ENCODE measurements at regions not wholly inside any gene's neighbourhood (a gene's known extent, or its start where the extent isn't known, plus 50 kb on each side); places are given as distances from the start of the nearest gene placed in this dataset.
"Not testable (repeated sequence)": the region's sequence is repeated elsewhere in the genome, so short reads cannot be mapped to it uniquely, and the experiment has no call there.

DNA sequence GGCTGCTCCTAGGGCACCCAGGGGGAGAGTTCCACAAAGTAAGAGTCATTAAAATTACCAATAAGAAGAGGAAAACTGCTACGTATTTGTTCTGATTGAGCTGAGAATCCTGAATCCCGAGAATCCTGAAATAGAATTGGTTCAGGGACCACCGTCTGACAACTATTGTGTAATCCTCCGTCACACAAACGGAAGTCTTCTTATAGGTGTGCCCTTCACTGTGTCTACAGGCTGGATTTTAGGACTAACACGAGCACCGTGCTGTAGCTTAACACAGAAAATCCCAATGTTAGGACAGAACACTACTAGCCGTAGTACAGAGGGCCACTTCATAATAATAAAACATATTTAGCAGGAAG lies 50.6 kb upstream of the RNF182 start:
- no peak for DNase-seq (ENCODE audit: low read depth)

DNA sequence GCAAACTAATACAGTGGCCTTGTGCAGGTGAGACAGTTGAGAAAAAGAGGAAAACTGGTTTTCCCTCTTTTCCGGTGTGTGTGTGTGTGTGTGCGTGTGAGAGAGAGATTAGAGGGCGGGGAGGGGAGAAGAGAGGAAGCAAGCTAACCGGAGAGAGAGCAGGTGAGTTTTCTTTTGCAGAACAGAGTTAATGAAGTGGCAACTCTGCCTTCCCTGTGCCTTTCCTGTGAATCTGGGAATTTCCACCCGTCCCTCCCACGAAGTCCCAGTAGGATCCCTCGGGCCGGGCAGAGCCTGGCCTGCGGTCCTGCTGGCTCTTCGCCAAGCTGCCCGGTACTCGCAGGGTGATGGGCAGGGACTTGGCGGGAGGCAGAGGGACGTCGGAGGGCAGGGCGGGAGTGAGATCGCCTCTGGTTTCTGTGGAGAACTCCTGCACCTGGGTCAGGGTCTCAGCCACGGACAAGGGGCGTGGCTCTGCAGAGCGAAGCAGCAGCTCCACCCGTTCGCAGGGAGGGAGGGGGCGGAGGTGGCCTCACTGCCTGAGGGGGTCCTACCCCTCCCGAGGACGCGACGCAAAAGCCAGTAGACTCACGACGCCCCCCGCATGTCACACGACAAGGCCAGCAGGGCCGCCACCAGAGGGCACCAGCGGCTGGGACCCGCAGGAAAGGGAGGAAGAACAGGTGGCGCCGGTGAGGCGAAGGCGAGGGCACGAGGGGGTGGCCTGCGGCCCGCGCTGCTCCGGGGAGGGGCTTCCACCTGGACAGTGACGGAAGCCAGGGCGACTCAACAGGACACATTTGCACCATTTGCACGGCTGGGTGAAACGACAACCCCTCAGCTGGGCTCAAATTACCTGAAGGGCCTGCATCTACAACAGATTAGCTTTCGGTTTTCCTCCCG lies 51.2 kb upstream of the RNF182 start:
- DNase-seq (ENCODE audit: low read depth), result peak; percentile 56

DNA sequence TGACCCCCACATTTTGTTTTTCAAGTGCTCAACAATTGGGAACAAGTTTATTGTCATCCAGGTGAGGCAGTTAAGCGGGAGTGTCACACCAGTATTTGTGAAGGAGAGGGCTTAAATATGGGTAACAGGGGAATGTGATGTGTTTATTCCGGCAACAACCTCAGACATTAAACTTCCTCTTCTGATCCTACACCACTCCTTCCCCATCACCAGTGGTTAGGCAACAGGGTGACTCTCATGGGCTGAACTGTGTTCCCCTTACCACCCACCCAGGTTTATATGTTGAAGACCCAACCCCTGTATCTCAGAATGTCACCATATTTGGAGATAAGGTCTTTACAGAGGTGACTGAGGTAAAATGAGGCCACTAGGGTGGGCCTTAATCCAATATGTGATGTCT lies 52.1 kb upstream of the RNF182 start:
- DNase-seq (ENCODE audit: low read depth), result no peak

DNA sequence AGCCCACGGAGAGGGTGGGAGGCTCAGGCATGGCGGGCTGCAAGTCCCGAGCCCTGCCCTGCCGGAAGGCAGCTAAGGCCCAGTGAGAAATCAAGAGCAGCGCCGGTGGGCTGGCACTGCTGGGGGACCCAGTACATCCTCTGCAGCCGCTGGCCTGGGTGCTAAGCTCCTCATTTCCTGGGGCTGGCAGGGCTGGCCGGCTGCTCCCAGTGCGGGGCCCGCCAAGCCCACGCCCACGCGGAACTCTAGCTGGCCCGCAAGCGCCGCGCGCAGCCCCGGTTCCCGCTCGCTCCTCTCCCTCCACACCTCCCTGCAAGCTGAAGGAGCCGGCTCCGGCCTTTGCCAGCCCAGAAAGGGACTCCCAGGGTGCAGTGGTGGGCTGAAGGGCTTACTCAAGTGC lies 52.7 kb upstream of the RNF182 start:
- not testable (repeated sequence) for DNase-seq (ENCODE audit: low read depth)

DNA sequence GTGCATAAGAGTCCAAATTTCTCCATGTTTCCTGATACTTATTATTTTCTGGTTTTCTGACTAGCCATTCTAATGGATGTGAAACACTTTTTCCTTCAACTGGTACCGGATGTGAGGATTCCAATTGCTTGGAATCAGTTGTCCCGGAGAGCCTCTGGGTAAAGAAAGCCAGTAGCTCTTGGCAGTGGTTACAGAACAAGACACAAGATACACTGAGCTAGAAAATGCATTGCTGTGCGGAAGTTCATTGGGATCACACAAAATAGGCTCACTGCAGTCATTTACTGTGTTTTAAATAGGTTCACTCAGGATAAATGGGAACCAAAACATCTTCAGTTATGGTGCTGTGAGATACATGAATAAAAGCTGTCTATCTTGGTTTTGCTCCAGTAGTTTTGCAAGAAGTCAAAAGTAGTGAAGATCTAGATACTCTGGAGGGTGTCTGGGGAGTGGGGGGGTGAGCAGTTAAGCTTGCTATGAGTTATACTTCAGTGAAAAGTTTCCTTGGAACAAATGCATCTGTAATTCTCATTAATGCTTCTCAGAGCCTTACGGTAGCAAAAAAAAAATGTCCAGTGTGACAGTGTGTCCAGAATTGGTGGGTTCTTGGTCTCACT lies 54.4 kb upstream of the RNF182 start:
- no peak for DNase-seq (ENCODE audit: low read depth)

DNA sequence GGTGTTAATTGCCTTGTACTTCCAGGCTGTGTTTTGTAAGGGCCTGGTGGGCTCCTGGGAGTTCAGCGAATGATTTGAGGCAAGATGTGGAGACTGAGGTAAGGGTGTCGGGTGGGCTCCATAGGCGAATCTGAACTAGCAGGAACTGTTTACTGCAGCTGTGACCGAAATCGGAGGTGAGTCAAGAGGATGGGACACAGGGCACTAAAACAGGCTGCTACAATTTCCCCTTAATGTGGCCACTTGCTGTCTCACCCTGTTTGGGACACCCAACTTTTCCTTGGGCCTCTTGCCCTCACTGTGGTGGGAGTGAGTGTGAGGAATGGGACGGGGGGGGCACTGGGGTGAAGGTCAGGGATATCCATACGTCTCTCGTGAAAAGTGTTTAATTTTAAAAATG lies 53.9 kb upstream of the MCUR1 start:
- DNase-seq (ENCODE audit: low read depth), result no peak

DNA sequence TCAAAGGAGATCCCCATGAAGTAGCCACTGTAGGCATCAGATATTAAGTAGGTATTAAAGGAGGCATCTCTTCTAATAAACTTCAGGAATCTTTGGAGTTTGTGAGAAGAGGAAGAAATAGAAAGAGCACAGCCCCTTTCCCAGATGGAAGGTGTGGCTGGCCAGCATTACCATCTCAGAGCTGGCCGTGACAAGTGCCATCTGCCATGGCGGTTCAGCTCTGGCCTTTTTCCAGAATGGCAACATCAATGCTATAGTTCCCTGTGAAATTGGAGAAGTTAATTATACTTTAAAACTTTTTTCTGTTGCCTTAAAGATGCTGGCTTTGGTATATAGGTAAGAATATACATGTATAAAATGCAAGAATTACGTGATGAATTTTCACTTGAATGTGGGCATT lies 51.9 kb upstream of the MCUR1 start:
- no peak for DNase-seq (ENCODE audit: low read depth)

DNA sequence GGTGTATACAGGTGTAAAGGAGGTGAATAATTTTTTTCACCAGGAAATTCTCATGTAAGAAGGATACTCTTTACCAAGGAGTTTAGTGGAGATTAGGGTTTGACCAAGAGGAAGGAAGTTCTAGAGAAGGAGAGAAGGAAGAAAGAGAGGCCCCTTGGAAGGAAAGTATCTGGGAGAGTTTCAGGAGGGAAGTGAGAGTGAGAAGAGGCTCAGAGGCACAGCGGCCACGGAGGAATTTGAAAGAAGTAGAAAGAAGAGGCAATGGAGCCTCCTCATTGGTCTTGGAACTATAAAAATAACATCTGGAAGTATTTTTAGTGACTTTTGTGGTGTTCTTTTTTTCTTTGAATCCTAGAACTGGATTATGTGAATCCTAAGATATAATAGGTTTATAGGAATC lies 50.8 kb upstream of the MCUR1 start:
- DNase-seq (ENCODE audit: low read depth), result no peak

DNA sequence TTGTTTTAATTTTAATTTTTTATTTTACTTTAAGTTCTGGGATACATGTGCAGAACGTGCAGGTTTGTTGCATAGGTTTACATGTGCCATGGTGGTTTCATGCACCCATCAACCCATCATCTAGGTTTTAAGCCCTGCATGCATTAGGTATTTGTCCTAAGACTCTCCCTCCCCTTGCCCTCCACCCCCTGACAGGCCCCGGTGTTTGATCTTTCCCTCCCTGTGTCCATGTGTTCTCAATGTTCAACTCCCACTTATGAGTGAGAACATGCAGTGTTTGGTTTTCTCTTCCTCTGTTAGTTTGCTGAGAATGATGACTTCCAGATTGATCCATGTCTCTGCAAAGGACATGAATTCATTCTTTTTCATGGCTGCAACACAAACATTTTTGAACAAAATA lies 50.3 kb upstream of the MCUR1 start:
- not testable (repeated sequence) for DNase-seq (ENCODE audit: low read depth)

Measured in stimulated activated CD8-positive, alpha-beta memory T cell treated with anti-CD3 and anti-CD28 coated beads, Interleukin-7, amount 100 ng/mL, for 24 hours (primary cell).